Left ventricle myocardium superior (tissue), 1 donor: ENCODE measurements at regions not wholly inside any gene's neighbourhood (a gene's known extent, or its start where the extent isn't known, plus 50 kb on each side); places are given as distances from the start of the nearest gene placed in this dataset.

ENCODE experiments used
- ATAC-seq: fragments of 200-7000 bp; cut with Tn5 transposase; one replicate; pipeline ENCODE4 v1.9.1; 2020; ENCODE audit warnings: mild to moderate bottlenecking, moderate library complexity
- DNase-seq: peaks from one replicate; pipeline ENCODE4 v3.0.0-alpha.2; 2020
- intact Hi-C: fragments of 100-400 bp; cut with micrococcal nuclease; formaldehyde crosslinking; loops from one replicate; pipeline ENCODE4 v1.11.0; 2022
- donor health status: DM: no; HTN: yes; CAD: no; lungs with severe emphysema.

- intact Hi-C loops: no loop called here
- DNase-seq: no peak
- ATAC-seq: no peak
Measured at GRCh38 chr5:5983261-5983980, 394.9 kb downstream of the MED10 start.

DNA sequence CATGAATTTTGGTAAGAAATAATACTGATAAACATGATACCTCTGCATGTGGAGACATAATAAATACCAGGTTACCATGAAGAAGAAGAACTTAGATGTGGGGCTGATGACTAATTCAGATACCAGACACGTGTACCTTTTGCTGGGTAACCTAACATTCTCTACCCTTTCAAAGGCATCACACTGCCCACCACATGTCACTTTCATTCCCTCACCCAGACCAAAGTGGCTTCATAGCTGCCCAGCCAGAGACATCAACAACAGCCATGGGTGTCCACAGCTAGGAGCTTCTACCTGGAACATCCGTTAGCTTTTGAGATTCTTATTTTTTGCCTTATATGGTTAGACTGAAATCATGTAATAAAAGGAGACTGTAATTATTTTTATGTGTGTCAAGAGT, 396.8 kb downstream of the MED10 start:
- DNase-seq: no peak
- intact Hi-C loops: no loop called here
- ATAC-seq: no peak

DNA sequence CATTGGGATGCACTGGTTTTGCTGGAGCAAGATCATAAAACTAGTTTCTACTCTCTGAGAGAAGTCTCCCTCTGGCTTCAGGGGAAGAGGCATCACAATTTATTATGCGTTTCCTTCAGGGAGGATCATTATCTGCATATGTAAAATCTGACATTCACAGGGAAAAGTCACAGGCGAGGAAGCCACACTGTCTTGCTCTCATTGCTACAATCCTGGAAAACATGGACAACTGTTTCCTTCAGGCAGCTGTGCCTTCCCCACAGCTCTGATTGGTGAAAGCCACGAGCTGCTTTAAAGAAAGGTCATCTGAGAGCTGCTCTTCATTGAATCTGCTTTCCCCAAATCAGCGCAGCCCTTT, 397.8 kb downstream of the MED10 start:
- ATAC-seq: no peak
- DNase-seq: no peak
- intact Hi-C loops: no loop called here

GRCh38 chr5:5979761-5980537, 398.4 kb downstream of the MED10 start:
- ATAC-seq: no peak
- intact Hi-C loops: no loop called here

GRCh38 chr5:5979377-5979760, 399.0 kb downstream of the MED10 start:
- ATAC-seq (no peak), DNase-seq (no peak)
- intact Hi-C loops: no loop called here

More at GRCh38 chr5:5979761-5980537, 398.4 kb downstream of the MED10 start:
- DNase-seq: no peak

GRCh38 chr5:5978501-5979376, 399.6 kb downstream of the MED10 start:
- DNase-seq (no peak), ATAC-seq (no peak)
- intact Hi-C loops: no loop called here

- DNase-seq (no peak), ATAC-seq (no peak)
- intact Hi-C loops: no loop called here
Measured at GRCh38 chr5:5971203-5971602, 407.1 kb downstream of the MED10 start.

DNA sequence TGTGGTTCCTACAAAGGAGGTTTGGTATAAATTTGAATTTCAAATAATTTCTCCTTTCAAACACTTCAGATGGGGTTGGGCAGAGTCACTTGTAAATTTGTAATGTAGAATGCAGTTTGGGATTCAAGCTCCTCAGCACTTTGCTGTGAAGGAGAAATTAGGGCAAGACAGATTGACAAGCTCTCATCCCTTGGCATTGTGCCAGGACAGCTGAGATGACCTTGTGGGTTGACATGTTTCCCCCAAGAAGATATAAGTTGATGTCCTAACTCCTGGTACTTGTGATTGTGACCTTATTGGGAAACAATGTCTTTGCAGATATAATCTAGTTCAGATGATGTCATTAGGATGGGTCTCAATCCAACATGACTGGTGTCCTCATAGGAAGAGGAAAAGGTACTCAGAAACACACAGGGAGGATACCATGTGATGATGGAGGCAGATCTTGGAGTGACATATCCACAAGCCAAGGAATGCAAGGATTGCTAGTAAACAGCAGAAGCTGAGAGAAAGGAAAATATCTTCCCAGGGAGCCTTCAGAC, 408.3 kb downstream of the MED10 start:
- intact Hi-C loops: no loop called here
- DNase-seq: no peak
- ATAC-seq: no peak

DNA sequence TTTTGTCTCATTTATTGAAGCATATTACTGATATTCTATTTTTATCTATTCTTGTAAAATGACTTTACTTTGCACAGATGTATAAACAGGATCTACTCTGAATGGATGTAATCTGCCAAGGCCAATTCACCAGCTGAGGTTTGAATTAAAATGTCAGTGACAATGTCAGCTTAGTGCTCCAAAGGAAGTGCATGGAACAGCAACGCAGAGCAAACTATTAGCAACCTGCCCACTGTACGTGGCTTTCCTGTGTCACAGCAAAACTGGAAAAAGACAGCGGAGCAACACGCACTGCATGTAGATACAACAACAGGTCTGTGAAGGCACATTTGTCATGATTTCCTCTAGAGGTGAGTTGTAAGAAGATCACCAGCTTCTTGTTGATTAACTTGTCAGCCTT, 409.4 kb downstream of the MED10 start:
- intact Hi-C loops: no loop called here
- ATAC-seq: no peak
- DNase-seq: no peak

GRCh38 chr5:5967944-5968343, 410.4 kb downstream of the MED10 start:
- ATAC-seq (no peak), DNase-seq (no peak)
- intact Hi-C loops: no loop called here

DNA sequence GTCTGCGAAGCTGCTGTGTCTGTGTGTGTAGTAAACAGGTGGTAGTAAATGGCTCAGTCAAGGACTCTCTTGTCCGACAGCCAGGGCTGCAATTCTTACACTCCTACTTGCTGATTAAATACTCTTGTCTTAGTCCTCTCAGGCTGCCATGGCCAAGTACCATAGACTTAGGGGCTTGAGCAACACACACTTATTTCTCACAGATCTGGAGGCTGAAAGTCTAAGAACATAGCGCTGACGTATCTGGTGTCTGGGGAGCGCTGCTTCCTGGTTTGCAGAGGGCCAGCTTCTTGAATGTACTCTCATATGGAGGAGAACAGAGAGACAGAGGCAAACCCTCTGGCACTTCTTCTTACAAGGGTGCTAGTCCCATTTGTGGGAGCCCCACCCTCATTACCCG, 411.0 kb downstream of the MED10 start:
- intact Hi-C loops: no loop called here
- ATAC-seq: no peak
- no peak for DNase-seq

DNA sequence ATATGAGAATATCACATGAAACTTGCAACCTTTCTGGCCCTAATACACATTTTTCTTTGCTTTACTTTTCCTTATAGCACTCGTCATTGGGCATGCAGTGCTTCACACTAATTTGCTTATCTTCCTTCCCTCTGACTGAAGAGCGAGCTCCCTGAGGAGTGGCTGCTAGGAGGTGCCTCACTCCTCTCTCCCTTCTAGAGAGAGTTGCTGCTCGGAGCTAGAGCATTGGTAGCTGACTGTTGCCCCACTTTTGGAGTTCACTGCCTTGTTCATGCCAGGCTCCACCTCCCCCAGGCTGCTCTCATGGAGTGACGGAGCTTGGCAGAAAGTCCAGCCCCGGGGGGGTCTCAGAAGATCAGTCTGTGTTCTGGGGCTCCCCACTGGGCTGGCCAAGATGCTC, 413.2 kb downstream of the MED10 start:
- DNase-seq (no peak), ATAC-seq (no peak)
- intact Hi-C loops: no loop called here

- intact Hi-C loops: no loop called here
- ATAC-seq (no peak), DNase-seq (no peak)
Measured at GRCh38 chr5:5964347-5964746, 414.0 kb downstream of the MED10 start.

- ATAC-seq (no peak), DNase-seq (no peak)
- intact Hi-C loops: no loop called here
Measured at GRCh38 chr5:5957737-5958136, 420.6 kb downstream of the MED10 start.

GRCh38 chr5:5954275-5954598, 424.1 kb downstream of the MED10 start:
- intact Hi-C loops: no loop called here
- DNase-seq (no peak), ATAC-seq (no peak)

- intact Hi-C loops: no loop called here
Measured at GRCh38 chr5:5953584-5954274, 424.6 kb downstream of the MED10 start.

GRCh38 chr5:5951953-5952352, 426.4 kb downstream of the MED10 start:
- ATAC-seq: no peak
- intact Hi-C loops: no loop called here
- no peak for DNase-seq

More at GRCh38 chr5:5953584-5954274, 424.6 kb downstream of the MED10 start:
- no peak for ATAC-seq
- no peak for DNase-seq

GRCh38 chr5:5950658-5951057, 427.7 kb downstream of the MED10 start:
- ATAC-seq (no peak), DNase-seq (no peak)
- intact Hi-C loops: no loop called here

DNA sequence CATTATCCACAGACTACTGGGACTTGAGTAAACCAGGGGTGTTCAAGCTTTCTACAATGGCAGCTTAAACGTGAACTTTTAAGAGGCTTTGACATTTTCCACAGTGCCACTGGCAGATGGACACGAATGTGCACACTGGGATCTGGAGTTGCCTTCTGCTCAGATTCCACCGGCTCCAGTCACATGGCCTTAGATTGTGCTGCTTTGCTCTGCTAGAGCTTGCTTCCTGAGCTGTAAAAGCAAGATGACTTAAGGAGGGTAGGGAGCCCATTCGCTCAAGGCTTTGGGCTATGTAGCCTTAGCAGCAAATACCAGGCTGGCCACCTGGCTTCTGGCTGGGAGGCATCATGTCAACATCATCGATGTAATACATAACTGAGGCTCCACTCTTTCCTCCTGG, 436.9 kb downstream of the MED10 start:
- DNase-seq: no peak
- intact Hi-C loops: no loop called here
- no peak for ATAC-seq
